ENCODE measurements at regions not wholly inside any gene's neighbourhood (a gene's known extent, or its start where the extent isn't known, plus 50 kb on each side); places are given as distances from the start of the nearest gene placed in this dataset.
"Not testable (repeated sequence)": the region's sequence is repeated elsewhere in the genome, so short reads cannot be mapped to it uniquely, and the experiment has no call there.

DNA sequence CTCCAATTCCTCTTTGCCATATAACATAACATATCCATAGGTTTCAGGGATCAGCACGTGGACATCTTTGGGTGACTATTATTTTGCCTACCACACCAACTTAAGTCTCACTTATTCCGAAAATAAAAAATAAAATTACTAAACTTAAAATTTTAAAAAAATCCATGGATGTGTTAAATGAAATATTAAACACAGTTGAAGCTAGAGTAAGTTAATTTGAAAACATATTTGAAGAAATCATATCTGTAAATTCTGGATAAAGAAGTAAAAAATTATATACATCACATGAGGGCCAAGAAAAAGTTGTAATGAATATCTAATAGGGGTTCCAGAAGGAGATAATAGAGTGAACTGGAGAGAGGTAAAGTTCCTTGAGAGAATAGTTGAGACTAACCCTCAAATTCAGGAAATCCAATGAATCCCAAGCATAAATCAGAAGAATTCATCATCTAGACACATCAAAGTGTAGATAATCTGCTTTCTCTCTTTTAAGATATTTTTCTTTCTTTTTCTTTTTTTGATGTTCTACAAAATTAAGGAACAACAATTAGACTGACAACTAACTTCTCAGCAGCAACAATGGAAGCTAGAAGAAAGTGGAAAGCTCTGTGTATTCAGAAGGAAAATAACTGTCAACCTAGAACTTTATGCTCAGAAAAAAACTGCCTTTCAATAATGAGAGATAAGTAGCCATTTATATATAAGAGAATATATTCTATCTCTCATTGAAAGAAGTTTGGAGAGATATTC is 147.4 kb downstream of the ABHD5 start:
- TF ChIP-seq, protein P1, sequence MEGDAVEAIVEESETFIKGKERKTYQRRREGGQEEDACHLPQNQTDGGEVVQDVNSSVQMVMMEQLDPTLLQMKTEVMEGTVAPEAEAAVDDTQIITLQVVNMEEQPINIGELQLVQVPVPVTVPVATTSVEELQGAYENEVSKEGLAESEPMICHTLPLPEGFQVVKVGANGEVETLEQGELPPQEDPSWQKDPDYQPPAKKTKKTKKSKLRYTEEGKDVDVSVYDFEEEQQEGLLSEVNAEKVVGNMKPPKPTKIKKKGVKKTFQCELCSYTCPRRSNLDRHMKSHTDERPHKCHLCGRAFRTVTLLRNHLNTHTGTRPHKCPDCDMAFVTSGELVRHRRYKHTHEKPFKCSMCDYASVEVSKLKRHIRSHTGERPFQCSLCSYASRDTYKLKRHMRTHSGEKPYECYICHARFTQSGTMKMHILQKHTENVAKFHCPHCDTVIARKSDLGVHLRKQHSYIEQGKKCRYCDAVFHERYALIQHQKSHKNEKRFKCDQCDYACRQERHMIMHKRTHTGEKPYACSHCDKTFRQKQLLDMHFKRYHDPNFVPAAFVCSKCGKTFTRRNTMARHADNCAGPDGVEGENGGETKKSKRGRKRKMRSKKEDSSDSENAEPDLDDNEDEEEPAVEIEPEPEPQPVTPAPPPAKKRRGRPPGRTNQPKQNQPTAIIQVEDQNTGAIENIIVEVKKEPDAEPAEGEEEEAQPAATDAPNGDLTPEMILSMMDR (IDR thresholded peaks at IDR 0.05), result no peak
- H3K36me3 ChIP-seq, result no peaks in the 10 kb centered on the region
- H3K4me1 ChIP-seq, result no peaks in the 10 kb centered on the region
- no peak overlapping the region for H3K4me3 ChIP-seq
- no peak for DNase-seq
- H3K9ac ChIP-seq (ENCODE audit: low read depth in 2 of 2, low read length in 2 of 2), result no peak overlapping the region
- H3K9me3 ChIP-seq, result no peaks in the 10 kb centered on the region
- H3K27ac ChIP-seq, result no peak overlapping the region
- no peaks in the 10 kb centered on the region for H3K27me3 ChIP-seq
- intact Hi-C loops (cut with DNase I), result no loop called here

DNA sequence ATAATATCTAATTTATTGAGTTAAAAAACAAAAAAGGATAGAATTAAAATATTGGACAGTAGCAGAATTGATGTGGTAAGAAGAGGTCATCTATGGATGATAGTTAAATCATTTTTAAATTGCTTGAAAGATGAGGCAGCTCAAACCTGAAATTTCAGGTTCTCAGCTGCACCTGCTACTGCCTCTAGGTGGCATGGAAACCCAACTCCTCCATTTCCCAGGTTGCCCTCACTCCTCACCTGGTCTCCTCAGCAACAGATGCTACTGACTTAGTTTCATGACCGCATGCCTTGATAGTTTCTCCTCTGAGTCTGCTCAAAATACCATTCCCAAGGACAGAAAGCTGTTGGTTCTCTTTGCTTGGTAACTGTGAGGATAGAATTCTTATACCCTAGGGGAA is 148.1 kb downstream of the ABHD5 start:
- Histone ChIP-seq H3K4me3 (no peak overlapping the region), H3K27ac (no peak overlapping the region), H3K9ac (ENCODE audit: low read depth in 2 of 2, low read length in 2 of 2) (no peak overlapping the region), H3K27me3 (no peaks in the 10 kb centered on the region), H3K4me1 (no peaks in the 10 kb centered on the region), H3K36me3 (no peaks in the 10 kb centered on the region), H3K9me3 (no peaks in the 10 kb centered on the region)
- intact Hi-C loops (cut with DNase I), result no loop called here
- TF ChIP-seq, protein P1 (IDR thresholded peaks at IDR 0.05), result no peak
- no peak for DNase-seq

DNA sequence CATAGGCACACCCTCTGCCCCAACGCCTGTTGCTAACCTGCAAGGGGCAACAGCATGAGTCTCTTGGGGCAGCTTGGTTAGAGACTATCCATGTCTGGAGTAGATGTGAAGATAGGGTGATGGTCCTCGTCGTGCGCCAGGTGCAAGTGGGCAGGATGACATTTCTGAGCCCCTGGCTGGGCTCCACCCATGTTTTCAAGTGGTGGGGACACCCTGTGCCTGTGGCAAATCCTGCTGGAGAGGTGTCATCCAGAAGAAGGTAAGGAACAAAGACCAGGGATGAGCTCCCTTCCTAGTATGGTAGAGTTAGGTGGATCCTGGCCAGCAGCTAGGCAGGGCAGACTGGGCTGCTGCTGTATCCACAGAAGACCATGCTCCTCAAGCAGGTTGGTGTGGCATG is 152.6 kb downstream of the ABHD5 start:
- Histone ChIP-seq H3K36me3 (no peaks in the 10 kb centered on the region), H3K27me3 (no peaks in the 10 kb centered on the region), H3K9ac (ENCODE audit: low read depth in 2 of 2, low read length in 2 of 2) (no peak overlapping the region), H3K4me1 (no peaks in the 10 kb centered on the region), H3K9me3 (no peaks in the 10 kb centered on the region), H3K4me3 (no peak overlapping the region), H3K27ac (no peak overlapping the region)
- intact Hi-C loops (cut with DNase I), result no loop called here
- TF ChIP-seq, protein P1 (IDR thresholded peaks at IDR 0.05), result no peak
- DNase-seq, result no peak

DNA sequence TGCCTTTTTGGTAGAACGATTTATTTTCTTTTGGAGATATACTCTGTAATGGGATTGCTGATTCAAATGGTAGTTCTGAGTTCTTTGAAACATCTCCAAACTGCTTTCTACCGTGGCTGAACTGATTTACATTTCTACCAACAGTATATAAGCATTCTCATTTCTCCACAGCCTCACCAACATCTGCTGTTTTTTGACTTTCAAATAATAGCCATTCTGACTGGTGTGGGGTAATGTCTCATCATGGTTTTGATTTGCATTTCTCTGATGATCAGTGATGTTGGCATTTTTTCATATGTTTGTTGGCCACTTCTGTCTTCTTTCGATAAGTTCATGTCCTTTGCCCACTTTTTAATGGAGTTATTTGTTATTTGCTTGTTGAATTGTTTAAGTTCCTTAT is 154.0 kb downstream of the ABHD5 start:
- DNase-seq, result no peak
- Histone ChIP-seq H3K27me3 (no peaks in the 10 kb centered on the region), H3K4me1 (no peaks in the 10 kb centered on the region), H3K27ac (no peak overlapping the region), H3K36me3 (no peaks in the 10 kb centered on the region), H3K9me3 (no peaks in the 10 kb centered on the region), H3K4me3 (no peak overlapping the region), H3K9ac (ENCODE audit: low read depth in 2 of 2, low read length in 2 of 2) (no peak overlapping the region)
- intact Hi-C loops (cut with DNase I), result no loop called here
- TF ChIP-seq, protein P1 (IDR thresholded peaks at IDR 0.05), result no peak

DNA sequence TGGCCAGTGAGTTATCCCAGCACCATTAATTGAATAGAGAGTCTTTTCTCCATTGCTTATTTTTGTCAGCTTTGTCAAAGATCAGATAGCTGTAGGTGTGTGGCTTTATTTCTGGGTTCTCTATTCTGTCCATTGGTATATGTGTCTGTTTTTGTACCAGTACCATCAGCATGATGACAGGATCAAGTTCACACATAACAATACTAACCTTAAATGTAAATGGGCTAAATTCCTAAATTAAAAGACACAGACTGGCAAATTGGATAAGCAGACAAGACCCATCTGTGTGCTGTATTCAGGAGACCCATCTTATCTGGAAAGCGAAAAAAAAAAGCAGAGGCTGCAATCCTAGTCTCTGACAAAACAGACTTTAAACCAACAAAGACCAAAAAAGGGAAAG is 154.8 kb downstream of the ABHD5 start:
- H3K27me3 ChIP-seq; H3K9ac ChIP-seq (ENCODE audit: low read depth in 2 of 2, low read length in 2 of 2); DNase-seq; H3K27ac ChIP-seq; H3K9me3 ChIP-seq; H3K36me3 ChIP-seq; H3K4me1 ChIP-seq; intact Hi-C loops (cut with DNase I); H3K4me3 ChIP-seq: not testable (repeated sequence)

DNA sequence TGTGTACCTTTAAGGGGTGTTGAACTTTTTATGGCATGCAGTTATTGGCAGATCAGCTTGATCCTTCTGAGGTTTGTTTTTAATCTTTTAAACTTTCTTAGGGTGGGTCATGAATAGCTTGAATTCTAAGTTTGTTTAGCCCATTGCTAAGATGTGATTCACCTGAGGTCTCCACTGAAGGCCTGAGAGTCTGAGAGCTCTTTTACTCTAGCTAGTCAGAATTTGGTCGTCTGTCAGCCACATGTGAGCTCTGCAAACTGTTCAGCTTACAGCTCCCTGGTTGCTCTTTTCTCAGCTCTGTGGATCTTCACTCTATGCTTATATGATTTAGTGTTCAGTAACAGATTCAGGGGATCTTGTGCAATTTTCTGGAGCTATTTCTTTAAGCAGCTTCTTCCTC is 161.3 kb downstream of the ABHD5 start:
- intact Hi-C loops (cut with DNase I), result loop anchor here (5.0 kb wide), 1 partner anchor 345 kb away; no protein-coding TSS in a partner anchor
- H3K4me1 ChIP-seq, result no peaks in the 10 kb centered on the region
- DNase-seq, result no peak
- no peaks in the 10 kb centered on the region for H3K9me3 ChIP-seq
- TF ChIP-seq, protein P1 (IDR thresholded peaks at IDR 0.05), result no peak
- H3K27me3 ChIP-seq, result no peaks in the 10 kb centered on the region
- H3K36me3 ChIP-seq, result no peaks in the 10 kb centered on the region
- H3K9ac ChIP-seq (ENCODE audit: low read depth in 2 of 2, low read length in 2 of 2), result no peak overlapping the region
- H3K4me3 ChIP-seq, result no peak overlapping the region
- no peak overlapping the region for H3K27ac ChIP-seq

Measured in colonic mucosa (tissue), 4 donors.